Muscle layer of duodenum (tissue), 2 donors: ENCODE measurements at regions not wholly inside any gene's neighbourhood (a gene's known extent, or its start where the extent isn't known, plus 50 kb on each side); places are given as distances from the start of the nearest gene placed in this dataset.

Source experiments
- H3K27ac ChIP-seq: one replicate; pipeline ENCODE4 v1.7.0; 2013; ENCODE audit warnings: mild to moderate bottlenecking, low read length
- H3K27me3 ChIP-seq: one replicate; pipeline ENCODE4 v1.7.0; 2013; ENCODE audit warnings: low read depth, mild to moderate bottlenecking, control low read depth, low read length
- H3K36me3 ChIP-seq, 2 donors: one replicate each; pipeline ENCODE4 v1.7.0; 2013; ENCODE audit warnings: low read length in 2 of 2, control low read depth in 1 of 2, mild to moderate bottlenecking in 1 of 2; ENCODE audit not compliant: insufficient read depth in 2 of 2, control insufficient read depth in 1 of 2
- H3K4me1 ChIP-seq, 2 donors: one replicate each; pipeline ENCODE4 v1.7.0; 2013; ENCODE audit warnings: low read length in 2 of 2, mild to moderate bottlenecking in 2 of 2, control low read depth in 1 of 2, moderate library complexity in 1 of 2; ENCODE audit not compliant: insufficient read depth in 2 of 2, control insufficient read depth in 1 of 2
- H3K4me3 ChIP-seq, 2 donors: one replicate each; pipeline ENCODE4 v1.7.0; 2013; ENCODE audit warnings: low read length in 2 of 2, low read depth in 1 of 2, mild to moderate bottlenecking in 1 of 2
- H3K9me3 ChIP-seq, 2 donors: one replicate each; pipeline ENCODE4 v1.7.0; 2013; ENCODE audit warnings: low read length in 2 of 2, control low read depth in 1 of 2, mild to moderate bottlenecking in 1 of 2; ENCODE audit not compliant: control insufficient read depth in 1 of 2
- donor health status: healthy.

DNA sequence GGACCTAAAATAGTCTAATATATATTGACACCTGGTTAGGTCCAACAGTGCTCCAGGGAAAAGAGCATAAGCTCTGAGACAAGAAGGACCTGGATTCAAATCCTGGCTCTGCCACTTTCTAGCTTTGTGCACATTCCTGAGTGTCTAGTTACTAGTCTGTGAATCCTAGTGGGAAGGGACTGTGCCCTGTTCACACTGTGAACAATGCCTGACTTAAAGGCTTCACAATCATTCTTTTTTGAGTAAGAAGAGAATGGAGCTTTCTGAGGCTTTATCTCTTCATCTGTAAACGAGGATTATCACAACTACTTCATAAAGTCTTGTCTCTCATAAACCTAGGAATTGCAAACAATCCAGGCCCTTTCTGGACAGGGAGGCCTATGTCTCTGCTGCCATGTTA lies 235.9 kb downstream of the SOX2 start:
- Histone ChIP-seq H3K4me3 (no peak overlapping the region), H3K9me3 (no peaks in the 10 kb centered on the region), H3K27ac (no peak overlapping the region), H3K4me1 (no peaks in the 10 kb centered on the region), H3K27me3 (no peaks in the 10 kb centered on the region), H3K36me3 (no peaks in the 10 kb centered on the region)

DNA sequence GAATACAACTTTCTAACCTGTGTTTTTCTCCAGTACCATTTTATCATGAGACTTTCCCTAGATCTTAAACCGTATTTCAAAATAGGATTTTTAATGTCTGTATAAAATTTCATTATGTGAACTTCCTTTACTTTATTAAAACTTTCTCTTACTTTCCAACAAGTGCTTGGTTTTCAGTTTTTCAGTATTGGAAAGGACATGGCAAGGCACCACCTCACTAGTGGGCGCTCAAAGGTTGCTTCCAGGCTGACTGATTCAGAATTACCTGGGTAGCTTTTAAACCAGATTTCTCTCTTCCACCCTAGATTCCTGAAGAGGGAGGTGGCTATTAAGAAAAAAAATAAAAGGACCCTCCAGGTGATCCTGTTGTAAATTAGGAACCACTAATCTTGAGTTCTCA lies 236.6 kb downstream of the SOX2 start:
- no peak overlapping the region for H3K27ac ChIP-seq
- H3K36me3 ChIP-seq, result no peaks in the 10 kb centered on the region
- H3K4me1 ChIP-seq, result no peaks in the 10 kb centered on the region
- no peaks in the 10 kb centered on the region for H3K9me3 ChIP-seq
- no peak overlapping the region for H3K4me3 ChIP-seq
- no peaks in the 10 kb centered on the region for H3K27me3 ChIP-seq

- Histone ChIP-seq H3K36me3 (no peaks in the 10 kb centered on the region), H3K27me3 (no peaks in the 10 kb centered on the region), H3K4me3 (no peak overlapping the region), H3K27ac (no peak overlapping the region), H3K4me1 (no peaks in the 10 kb centered on the region), H3K9me3 (no peaks in the 10 kb centered on the region)
Measured at GRCh38 chr3:181952221-181952620, 240.5 kb downstream of the SOX2 start.

- no peaks in the 10 kb centered on the region for H3K9me3 ChIP-seq
- H3K4me1 ChIP-seq, result no peaks in the 10 kb centered on the region
- no peaks in the 10 kb centered on the region for H3K36me3 ChIP-seq
- H3K4me3 ChIP-seq, result no peak overlapping the region
- H3K27me3 ChIP-seq, result no peaks in the 10 kb centered on the region
- H3K27ac ChIP-seq, result no peak overlapping the region
Measured at GRCh38 chr3:181952929-181953328, 241.2 kb downstream of the SOX2 start.

DNA sequence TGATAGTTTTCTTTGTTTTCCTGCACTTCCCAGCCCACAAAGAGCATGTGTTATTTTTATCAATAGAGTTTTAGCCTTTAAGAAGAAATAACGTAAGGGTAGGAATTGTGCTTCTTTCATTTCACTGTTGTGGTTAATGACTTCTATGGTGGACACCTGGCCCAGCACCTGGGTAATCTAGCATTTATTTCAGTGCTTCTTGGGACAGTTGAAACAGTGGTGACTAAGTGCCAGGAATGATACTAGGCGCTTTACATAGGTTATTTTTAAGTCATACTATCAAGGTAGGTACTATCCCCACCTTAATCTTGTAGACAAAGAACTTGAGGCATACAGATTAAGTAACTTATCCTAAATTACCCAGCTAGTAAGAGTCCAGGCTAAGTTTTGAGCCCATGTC lies 243.8 kb downstream of the SOX2 start:
- Histone ChIP-seq H3K4me1 (no peaks in the 10 kb centered on the region), H3K9me3 (no peaks in the 10 kb centered on the region), H3K27ac (no peak overlapping the region), H3K36me3 (no peaks in the 10 kb centered on the region), H3K27me3 (no peaks in the 10 kb centered on the region), H3K4me3 (no peak overlapping the region)

GRCh38 chr3:181956122-181956521 lies 244.4 kb downstream of the SOX2 start:
- Histone ChIP-seq H3K9me3 (no peaks in the 10 kb centered on the region), H3K27ac (no peak overlapping the region), H3K27me3 (no peaks in the 10 kb centered on the region), H3K4me1 (no peaks in the 10 kb centered on the region), H3K36me3 (no peaks in the 10 kb centered on the region), H3K4me3 (no peak overlapping the region)

GRCh38 chr3:181966393-181966792 lies 254.7 kb downstream of the SOX2 start:
- H3K36me3 ChIP-seq, result no peaks in the 10 kb centered on the region
- no peaks in the 10 kb centered on the region for H3K9me3 ChIP-seq
- H3K27ac ChIP-seq, result no peak overlapping the region
- no peaks in the 10 kb centered on the region for H3K4me1 ChIP-seq
- no peaks in the 10 kb centered on the region for H3K27me3 ChIP-seq
- no peak overlapping the region for H3K4me3 ChIP-seq

- H3K27ac ChIP-seq, result no peak overlapping the region
- H3K36me3 ChIP-seq, result no peaks in the 10 kb centered on the region
- no peaks in the 10 kb centered on the region for H3K9me3 ChIP-seq
- H3K27me3 ChIP-seq, result no peaks in the 10 kb centered on the region
- H3K4me1 ChIP-seq, result no peaks in the 10 kb centered on the region
- H3K4me3 ChIP-seq, result no peak overlapping the region
Measured at GRCh38 chr3:181969925-181970324, 258.2 kb downstream of the SOX2 start.

DNA sequence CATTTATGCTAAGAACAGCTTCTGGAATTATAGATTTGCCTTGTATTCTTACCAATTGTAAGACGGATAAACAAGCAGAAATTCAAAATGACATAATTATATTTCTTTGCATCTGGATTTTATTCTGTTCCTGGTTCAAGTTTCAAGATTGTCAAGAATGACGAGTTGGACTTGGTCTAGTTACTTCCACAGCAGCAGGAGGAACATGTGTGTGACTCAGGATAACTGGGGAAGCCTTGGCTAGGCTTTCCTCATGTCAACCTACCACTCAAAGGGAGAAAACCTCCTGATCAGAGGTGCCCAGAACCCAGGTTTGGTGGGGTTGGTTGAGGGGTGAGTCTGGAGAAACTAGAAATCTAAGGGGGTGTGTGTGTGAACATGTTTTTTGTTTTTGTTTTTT lies 259.7 kb downstream of the SOX2 start:
- no peak overlapping the region for H3K27ac ChIP-seq
- H3K4me3 ChIP-seq, result no peak overlapping the region
- no peaks in the 10 kb centered on the region for H3K36me3 ChIP-seq
- H3K4me1 ChIP-seq, result no peaks in the 10 kb centered on the region
- H3K27me3 ChIP-seq, result no peaks in the 10 kb centered on the region
- no peaks in the 10 kb centered on the region for H3K9me3 ChIP-seq

DNA sequence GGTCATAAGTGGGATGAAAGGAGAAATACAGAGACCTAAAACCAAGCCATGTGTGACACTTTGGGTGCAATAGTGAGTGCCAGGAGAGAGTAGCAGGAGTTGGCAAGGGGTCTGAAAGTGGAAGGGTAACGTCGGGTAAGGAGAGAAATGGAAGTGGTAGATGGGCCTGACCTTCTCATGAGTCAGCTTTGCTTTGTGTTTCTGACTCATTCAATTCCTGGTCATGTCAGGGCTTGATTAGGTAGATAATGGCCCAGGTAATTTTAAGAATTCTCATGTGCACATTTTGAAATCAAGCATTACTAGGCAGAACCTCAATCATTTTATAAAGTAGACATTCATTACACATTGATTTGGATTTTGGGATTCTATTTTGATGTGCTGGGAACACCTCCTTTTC lies 262.5 kb downstream of the SOX2 start:
- H3K4me3 ChIP-seq, result no peak overlapping the region
- no peaks in the 10 kb centered on the region for H3K27me3 ChIP-seq
- no peaks in the 10 kb centered on the region for H3K36me3 ChIP-seq
- no peaks in the 10 kb centered on the region for H3K9me3 ChIP-seq
- H3K4me1 ChIP-seq, result no peaks in the 10 kb centered on the region
- no peak overlapping the region for H3K27ac ChIP-seq

- H3K36me3 ChIP-seq, result no peaks in the 10 kb centered on the region
- no peaks in the 10 kb centered on the region for H3K9me3 ChIP-seq
- H3K4me3 ChIP-seq, result no peak overlapping the region
- H3K27me3 ChIP-seq, result no peaks in the 10 kb centered on the region
- H3K4me1 ChIP-seq, result no peaks in the 10 kb centered on the region
- H3K27ac ChIP-seq, result no peak overlapping the region
Measured at GRCh38 chr3:181976526-181976925, 264.8 kb downstream of the SOX2 start.

DNA sequence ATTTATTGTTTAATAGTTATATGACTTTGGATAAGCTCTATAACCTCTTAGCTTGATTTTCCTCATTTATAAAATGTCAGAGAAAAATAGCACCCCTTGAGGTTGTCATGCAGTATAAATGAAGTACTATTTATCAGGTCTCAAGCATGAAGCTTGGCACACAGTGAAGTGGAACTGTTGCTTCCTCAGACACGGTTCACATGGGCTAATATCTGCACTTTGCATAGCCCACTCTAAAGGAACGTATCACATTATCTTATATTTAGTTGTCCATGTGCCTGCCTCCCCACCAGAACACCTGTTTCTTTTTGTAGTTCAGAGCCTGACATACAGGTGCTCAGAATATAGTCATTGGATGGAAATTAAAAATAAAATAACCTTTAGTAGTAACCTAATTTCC lies 273.7 kb downstream of the SOX2 start:
- Histone ChIP-seq H3K36me3 (no peaks in the 10 kb centered on the region), H3K4me3 (no peak overlapping the region), H3K9me3 (no peaks in the 10 kb centered on the region), H3K27me3 (no peaks in the 10 kb centered on the region), H3K27ac (no peak overlapping the region), H3K4me1 (no peaks in the 10 kb centered on the region)
